GM18867 (cell line): ENCODE measurements at regions not wholly inside any gene's neighbourhood (a gene's known extent, or its start where the extent isn't known, plus 50 kb on each side); places are given as distances from the start of the nearest gene placed in this dataset.

Source experiments
- ATAC-seq: cut with Tn5 transposase; IDR thresholded peaks from one replicate; pipeline ENCODE4 v1.9.1; 2021; ENCODE audit warnings: mild to moderate bottlenecking, moderate library complexity; ENCODE audit not compliant: unreplicated experiment

- no peak for ATAC-seq
These were observed 429.5 kb upstream of the TNP1 start for GRCh38 chr2:217289177-217289906.

DNA sequence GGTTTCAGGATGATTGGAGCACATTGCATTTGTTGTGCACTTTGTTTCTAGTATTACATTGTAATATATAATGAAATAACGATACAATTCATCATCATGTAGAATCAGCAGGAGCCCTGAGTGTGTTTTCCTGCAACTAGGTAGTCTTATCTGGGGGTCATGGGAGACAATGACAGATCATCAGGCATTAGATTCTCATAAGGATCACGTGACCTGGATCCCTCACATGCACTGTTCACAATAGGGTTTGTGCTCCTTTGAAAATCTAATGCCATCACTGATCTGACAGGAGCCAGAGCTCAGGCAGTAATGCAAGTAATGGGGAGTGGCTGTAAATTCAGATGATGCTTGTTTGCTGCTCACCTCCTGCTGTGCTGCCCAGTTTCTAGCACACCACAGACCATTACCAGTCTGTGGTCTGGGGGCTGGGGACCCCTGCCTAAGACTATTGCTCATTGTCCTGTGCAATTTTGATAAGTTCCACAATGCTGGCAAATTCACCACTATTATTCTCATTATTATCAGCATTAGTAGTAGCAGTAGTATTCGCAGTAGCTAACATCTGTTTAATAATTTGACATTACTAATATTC, 428.7 kb upstream of the TNP1 start:
- ATAC-seq, result no peak

DNA sequence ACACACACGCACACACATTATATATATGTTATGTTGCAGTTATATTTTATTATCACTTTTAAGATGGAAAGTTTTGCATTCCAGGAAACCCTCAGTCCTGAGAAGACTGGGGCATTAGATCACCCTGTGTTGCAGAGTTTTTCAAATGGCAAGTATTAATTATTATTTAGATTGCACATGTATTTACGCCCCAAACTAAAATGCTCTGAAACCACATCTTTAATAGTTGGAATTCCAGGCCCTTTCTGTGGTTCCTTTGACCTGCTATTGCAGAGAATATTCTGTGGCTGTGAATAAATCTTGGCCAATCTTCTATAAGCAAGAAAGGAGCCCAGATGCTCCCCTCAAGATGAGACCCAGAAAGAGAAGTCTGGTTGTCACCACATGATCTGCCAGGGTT, 427.0 kb upstream of the TNP1 start:
- ATAC-seq, result no peak

DNA sequence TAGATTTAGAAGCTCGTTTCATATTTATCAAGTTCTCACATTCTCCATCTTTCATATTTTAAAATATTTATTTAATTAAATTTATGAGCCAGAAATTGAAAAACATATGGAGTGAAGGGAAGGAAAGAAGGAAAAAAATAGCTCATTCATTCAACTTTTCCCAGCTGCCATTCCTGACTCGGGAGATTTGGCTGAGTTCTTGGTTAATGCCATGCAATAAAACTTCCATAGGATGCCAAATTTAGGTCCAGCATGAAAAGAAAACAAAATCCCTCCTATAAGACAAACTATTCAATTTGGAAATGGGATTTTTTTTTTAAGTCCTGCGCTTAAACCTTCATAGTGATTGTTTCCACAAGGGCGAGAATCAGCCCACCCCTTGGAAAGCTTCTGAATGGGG, 426.1 kb upstream of the TNP1 start:
- no peak for ATAC-seq

- no peak for ATAC-seq
These were observed 423.6 kb upstream of the TNP1 start for GRCh38 chr2:217283460-217283859.

DNA sequence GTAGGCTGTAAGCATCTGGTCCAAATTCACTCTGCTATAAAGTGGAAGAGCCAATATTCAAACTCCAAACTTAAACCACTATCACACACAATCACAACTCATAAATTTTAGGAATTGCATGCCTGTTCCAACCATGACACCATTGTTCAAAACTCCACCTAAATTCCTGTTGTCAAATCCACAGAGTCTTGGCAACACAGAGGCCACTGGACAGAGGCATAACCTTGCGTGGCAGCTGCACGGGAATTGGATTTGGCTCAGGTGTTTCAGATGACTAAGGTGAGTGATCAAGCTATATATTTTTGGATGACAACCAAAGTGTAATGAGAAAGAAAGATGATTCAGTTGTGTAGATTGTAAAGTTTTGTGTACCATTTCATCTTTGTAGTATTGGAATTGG, 422.7 kb upstream of the TNP1 start:
- no peak for ATAC-seq

DNA sequence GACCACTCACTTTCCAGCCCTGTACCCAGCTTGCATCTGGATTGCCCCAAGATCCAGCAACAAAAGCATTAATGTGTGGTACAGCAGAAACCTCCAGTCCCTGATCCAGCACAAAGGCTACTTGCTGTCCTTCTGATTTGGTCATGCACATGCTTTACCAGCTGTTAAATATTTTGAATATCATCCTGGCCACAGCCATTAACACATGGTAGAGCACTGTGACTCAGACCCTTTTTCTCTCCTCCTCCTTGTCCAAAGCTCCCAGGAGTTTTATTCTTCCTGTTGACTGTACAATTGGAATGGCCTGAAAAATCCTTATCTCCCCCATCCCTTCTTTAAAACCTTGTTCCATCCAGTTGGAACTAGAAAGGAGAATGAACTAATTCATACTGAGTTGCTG, 419.7 kb upstream of the TNP1 start:
- no peak for ATAC-seq

GRCh38 chr2:217279140-217279539, 419.3 kb upstream of the TNP1 start:
- no peak for ATAC-seq

DNA sequence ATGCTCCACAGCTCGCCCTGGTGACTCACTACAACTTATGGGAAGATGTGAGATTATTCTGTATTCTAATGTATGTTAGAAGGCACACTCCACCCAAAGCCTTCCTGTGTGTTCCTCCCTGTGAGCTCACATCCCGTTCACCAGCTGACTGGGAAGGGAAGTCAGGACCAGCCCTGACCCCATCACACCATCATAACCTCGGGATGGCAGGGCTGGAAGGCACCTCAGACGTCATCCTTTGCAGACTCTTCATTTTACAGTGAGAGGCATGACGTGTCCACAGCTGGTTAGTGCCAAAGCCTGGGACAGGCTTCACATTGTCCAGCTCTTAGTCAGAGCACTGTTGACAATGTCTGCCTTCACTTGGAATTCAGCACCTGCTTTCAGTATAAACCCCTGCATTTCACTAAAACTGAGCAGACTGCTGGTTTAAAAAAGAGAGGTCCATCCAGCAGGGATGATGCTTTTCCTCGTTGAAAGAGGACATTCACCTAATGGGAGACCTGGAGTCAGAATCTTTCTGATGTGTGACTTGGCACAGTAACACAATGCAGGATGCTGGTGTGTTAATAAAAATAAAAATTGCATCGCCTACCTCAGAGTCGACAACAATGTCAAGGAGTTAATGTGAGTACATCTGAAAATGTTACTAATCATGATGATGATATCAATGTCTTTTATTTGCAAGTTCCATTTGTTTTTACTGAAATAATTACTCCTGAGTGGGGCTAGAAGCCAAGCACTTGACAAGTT, 418.0 kb upstream of the TNP1 start:
- ATAC-seq, result no peak

- no peak for ATAC-seq
These were observed 416.6 kb upstream of the TNP1 start for GRCh38 chr2:217276433-217276832.

- ATAC-seq, result no peak
These were observed 415.2 kb upstream of the TNP1 start for GRCh38 chr2:217275091-217275490.

GRCh38 chr2:217274578-217274977, 414.7 kb upstream of the TNP1 start:
- ATAC-seq, result no peak

DNA sequence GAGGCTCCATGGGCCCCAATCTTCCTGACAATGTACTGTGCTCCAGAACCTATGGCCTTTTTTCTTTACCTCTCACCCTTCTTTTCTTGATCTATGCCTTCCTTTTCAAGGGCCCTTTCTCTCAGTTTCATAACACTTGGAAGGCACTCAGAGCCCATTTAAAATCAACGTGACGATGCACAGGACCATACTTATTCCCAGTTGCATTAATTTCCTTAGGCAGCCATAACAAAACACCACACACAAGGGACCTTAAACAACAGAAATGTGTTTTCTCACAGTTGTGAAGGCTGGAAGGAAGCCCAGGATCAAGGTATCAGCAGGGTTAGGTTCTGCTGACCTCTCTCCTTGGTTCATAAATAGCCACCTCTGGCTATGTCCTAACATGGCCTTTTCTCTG, 414.0 kb upstream of the TNP1 start:
- no peak for ATAC-seq

DNA sequence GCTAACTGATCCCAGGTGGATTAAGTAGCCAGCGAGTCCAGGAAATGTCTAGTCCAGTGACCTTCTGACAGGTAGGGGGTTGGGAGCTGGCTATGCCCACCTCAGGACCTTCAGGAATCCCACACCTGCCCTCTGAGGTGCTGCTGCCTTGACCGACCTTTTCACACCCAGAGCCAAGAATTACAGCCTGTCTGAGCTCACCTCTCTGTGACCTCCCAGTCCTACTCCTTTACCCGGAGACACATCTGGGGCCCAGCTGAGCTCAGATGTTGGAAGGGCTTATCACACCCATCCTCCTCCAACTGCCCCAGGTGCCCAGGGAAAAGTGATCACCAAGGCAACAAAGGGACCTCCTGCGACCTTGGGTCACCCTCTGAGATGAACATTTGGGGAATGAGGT, 413.3 kb upstream of the TNP1 start:
- no peak for ATAC-seq

DNA sequence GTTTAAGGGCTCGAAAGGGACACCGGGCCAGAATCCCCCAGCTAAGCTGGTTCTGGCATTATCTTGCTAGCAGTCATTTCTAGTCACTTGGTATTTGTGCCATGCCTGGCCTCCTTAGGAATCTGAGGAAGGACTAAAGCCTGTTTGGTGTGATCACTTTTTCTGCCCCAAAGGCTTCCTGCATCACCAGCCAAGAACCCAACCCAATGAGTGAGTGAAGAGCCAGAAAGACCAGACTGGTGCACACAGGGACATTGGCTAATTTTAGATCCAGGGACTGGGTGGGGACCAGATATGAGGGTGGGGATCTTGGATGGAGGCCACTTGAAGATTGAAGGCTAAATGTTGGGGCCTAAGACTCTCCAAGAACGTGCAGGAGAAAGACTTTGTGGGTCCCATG, 411.9 kb upstream of the TNP1 start:
- no peak for ATAC-seq

DNA sequence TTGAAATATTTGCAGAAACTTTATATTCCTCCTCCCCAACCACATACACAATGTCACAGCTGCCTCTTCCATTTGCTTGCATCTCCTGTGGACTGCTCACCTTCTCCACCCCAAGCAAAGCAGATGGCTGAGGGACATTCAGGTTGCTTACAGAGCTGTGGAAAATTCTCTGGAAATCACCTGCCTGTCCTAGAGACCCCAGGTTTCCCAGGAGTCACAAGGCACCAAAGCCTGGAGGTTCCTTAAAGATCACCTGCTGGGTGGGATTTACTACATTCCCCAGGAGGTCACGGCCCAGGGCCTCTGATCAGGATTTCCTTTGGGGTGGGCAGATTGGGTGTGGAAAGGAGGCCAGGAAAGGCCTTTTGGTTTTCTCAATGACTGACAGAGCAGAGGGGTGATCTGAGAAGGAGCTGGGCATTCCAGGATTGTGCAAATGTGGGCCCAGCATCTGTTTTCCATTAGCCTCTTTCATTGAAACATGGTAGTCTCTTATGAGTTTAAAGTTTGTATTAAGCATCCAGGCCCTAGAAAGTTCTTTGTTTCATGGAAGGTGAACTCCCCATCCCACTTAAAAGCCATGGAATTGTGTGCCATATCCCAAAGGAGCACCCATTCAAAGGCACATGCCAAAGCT, 410.7 kb upstream of the TNP1 start:
- no peak for ATAC-seq

- no peak for ATAC-seq
These were observed 410.0 kb upstream of the TNP1 start for GRCh38 chr2:217269701-217270484.

DNA sequence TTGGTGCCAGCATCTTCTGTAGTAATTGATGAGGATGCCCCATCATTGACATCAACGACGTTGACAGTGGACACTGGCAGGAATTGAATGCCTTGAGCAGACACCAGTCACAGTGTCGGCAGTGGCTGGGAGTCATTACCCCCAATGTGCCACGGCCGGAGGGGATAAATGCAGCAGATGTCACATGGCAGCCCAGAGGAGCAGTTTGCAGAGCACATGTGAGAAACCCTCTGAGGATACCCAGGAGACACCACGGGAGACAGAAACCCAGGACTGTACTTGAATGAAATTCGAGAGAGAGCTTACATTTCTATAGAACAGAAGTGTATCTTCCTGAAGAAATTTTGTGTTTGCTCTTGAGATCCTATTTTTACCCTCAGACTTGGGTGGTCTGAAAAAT, 409.1 kb upstream of the TNP1 start:
- no peak for ATAC-seq

GRCh38 chr2:217267758-217268157, 407.9 kb upstream of the TNP1 start:
- ATAC-seq, result no peak

DNA sequence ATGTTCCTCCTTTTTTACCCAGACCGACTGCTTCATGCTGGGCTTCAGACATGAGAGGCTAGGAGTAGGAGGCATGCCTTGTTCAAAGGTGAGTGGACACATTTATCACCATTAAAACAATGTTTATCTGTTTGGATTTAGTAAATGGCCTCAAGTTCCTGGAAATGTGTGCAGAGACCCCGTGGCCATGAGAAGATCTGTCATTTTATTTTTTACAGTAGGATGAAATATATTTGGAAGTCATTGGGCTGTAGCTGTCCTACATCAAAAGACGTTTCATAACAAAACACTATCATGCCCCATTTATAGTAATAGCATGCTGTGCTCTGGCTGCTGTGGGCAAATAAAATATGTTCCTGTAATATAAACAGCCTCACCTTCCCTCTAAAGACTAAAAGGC, 403.9 kb upstream of the TNP1 start:
- no peak for ATAC-seq

GRCh38 chr2:217262911-217263310, 403.0 kb upstream of the TNP1 start:
- no peak for ATAC-seq
